ENCODE measurements at regions not wholly inside any gene's neighbourhood (a gene's known extent, or its start where the extent isn't known, plus 50 kb on each side); places are given as distances from the start of the nearest gene placed in this dataset.

GRCh38 chr16:79543219-79543618 is 57.3 kb downstream of the MAF start:
- no peak for DNase-seq (ENCODE audit: low spot score in 2 of 2)
- TF ChIP-seq EP300 (IDR thresholded peaks at IDR 0.05) (no peak), CTCF (IDR thresholded peaks at IDR 0.05) (no peak), POLR2AphosphoS5 (IDR thresholded peaks at IDR 0.05) (no peak), POLR2A (IDR thresholded peaks at IDR 0.05) (no peak)
- Histone ChIP-seq H3K27ac (no peak overlapping the region), H3K4me3 (no peak overlapping the region), H3K36me3 (no peaks in the 10 kb centered on the region), H3K4me1 (no peaks in the 10 kb centered on the region), H3K9me3 (no peaks in the 10 kb centered on the region), H3K27me3 (no peaks in the 10 kb centered on the region)
- WGBS: 97% methylated on average over 8 of the region's 8 CpGs

- no peaks in the 10 kb centered on the region for H3K9me3 ChIP-seq
- H3K27ac ChIP-seq: no peak overlapping the region
- H3K27me3 ChIP-seq: no peaks in the 10 kb centered on the region
- DNase-seq (ENCODE audit: low spot score in 2 of 2): no peak
- H3K36me3 ChIP-seq: no peaks in the 10 kb centered on the region
- 76% methylated on average over 11 of the region's 11 CpGs for WGBS
- H3K4me3 ChIP-seq: no peak overlapping the region
- no peaks in the 10 kb centered on the region for H3K4me1 ChIP-seq
- TF ChIP-seq EP300 (IDR thresholded peaks at IDR 0.05) (no peak), CTCF (IDR thresholded peaks at IDR 0.05) (no peak), POLR2A (IDR thresholded peaks at IDR 0.05) (no peak), POLR2AphosphoS5 (IDR thresholded peaks at IDR 0.05) (no peak)
Observed at GRCh38 chr16:79542237-79542774, 58.2 kb downstream of the MAF start.

- H3K36me3 ChIP-seq: no peaks in the 10 kb centered on the region
- H3K4me3 ChIP-seq: no peak overlapping the region
- no peaks in the 10 kb centered on the region for H3K9me3 ChIP-seq
- no peak for DNase-seq (ENCODE audit: low spot score in 2 of 2)
- H3K27me3 ChIP-seq: no peaks in the 10 kb centered on the region
- WGBS: 95% methylated on average over 15 of the region's 15 CpGs
- no peak for TF ChIP-seq POLR2A (IDR thresholded peaks at IDR 0.05)
- no peak for TF ChIP-seq POLR2AphosphoS5 (IDR thresholded peaks at IDR 0.05)
- no peak for TF ChIP-seq EP300 (IDR thresholded peaks at IDR 0.05)
- no peak for TF ChIP-seq CTCF (IDR thresholded peaks at IDR 0.05)
- H3K27ac ChIP-seq: no peak overlapping the region
- no peaks in the 10 kb centered on the region for H3K4me1 ChIP-seq
Observed at GRCh38 chr16:79540825-79541595, 59.5 kb downstream of the MAF start.

- DNase-seq (ENCODE audit: low spot score in 2 of 2): no peak
- no peaks in the 10 kb centered on the region for H3K4me1 ChIP-seq
- H3K27ac ChIP-seq: no peak overlapping the region
- no peak overlapping the region for H3K4me3 ChIP-seq
- H3K36me3 ChIP-seq: no peaks in the 10 kb centered on the region
- no peak for TF ChIP-seq CTCF (IDR thresholded peaks at IDR 0.05)
- no peak for TF ChIP-seq POLR2AphosphoS5 (IDR thresholded peaks at IDR 0.05)
- no peak for TF ChIP-seq EP300 (IDR thresholded peaks at IDR 0.05)
- no peak for TF ChIP-seq POLR2A (IDR thresholded peaks at IDR 0.05)
- H3K9me3 ChIP-seq: no peaks in the 10 kb centered on the region
- H3K27me3 ChIP-seq: no peaks in the 10 kb centered on the region
- 90% methylated on average over 6 of the region's 6 CpGs for WGBS
Observed at GRCh38 chr16:79537584-79537983, 63.0 kb downstream of the MAF start.

- Histone ChIP-seq H3K27ac (no peak overlapping the region), H3K9me3 (no peaks in the 10 kb centered on the region), H3K4me3 (no peak overlapping the region), H3K4me1 (no peaks in the 10 kb centered on the region), H3K27me3 (no peaks in the 10 kb centered on the region), H3K36me3 (no peaks in the 10 kb centered on the region)
- 84% methylated on average over 4 of the region's 4 CpGs for WGBS
- no peak for TF ChIP-seq EP300 (IDR thresholded peaks at IDR 0.05)
- no peak for TF ChIP-seq POLR2A (IDR thresholded peaks at IDR 0.05)
- TF ChIP-seq CTCF (IDR thresholded peaks at IDR 0.05): no peak
- TF ChIP-seq POLR2AphosphoS5 (IDR thresholded peaks at IDR 0.05): no peak
- no peak for DNase-seq (ENCODE audit: low spot score in 2 of 2)
Observed at GRCh38 chr16:79536958-79537357, 63.6 kb downstream of the MAF start.
